GM18520 (cell line): ENCODE measurements at regions not wholly inside any gene's neighbourhood (a gene's known extent, or its start where the extent isn't known, plus 50 kb on each side); places are given as distances from the start of the nearest gene placed in this dataset.
"Not testable (repeated sequence)": the region's sequence is repeated elsewhere in the genome, so short reads cannot be mapped to it uniquely, and the experiment has no call there.

ENCODE experiments used
- ATAC-seq: cut with Tn5 transposase; IDR thresholded peaks from one replicate; pipeline ENCODE4 v1.9.1; 2021; ENCODE audit not compliant: unreplicated experiment

- ATAC-seq = no peak
Measured at GRCh38 chr4:106869551-106869950, 166.6 kb downstream of the DKK2 start.

- ATAC-seq = no peak
Measured at GRCh38 chr4:106868381-106869035, 167.6 kb downstream of the DKK2 start.

GRCh38 chr4:106864231-106864630 lies 171.9 kb downstream of the DKK2 start:
- ATAC-seq = no peak

- no peak for ATAC-seq
Measured at GRCh38 chr4:106854569-106855351, 181.4 kb downstream of the DKK2 start.

GRCh38 chr4:106852426-106852825 lies 183.7 kb downstream of the DKK2 start:
- ATAC-seq = no peak

- no peak for ATAC-seq
Measured at GRCh38 chr4:106851726-106852125, 184.4 kb downstream of the DKK2 start.

- no peak for ATAC-seq
Measured at GRCh38 chr4:106850691-106851090, 185.4 kb downstream of the DKK2 start.

- ATAC-seq = no peak
Measured at GRCh38 chr4:106835919-106836318, 200.2 kb downstream of the DKK2 start.

GRCh38 chr4:106830879-106831278 lies 205.2 kb downstream of the DKK2 start:
- ATAC-seq = no peak

- no peak for ATAC-seq
Measured at GRCh38 chr4:106818764-106819163, 217.3 kb downstream of the DKK2 start.

GRCh38 chr4:106816496-106816895 lies 219.6 kb downstream of the DKK2 start:
- no peak for ATAC-seq

GRCh38 chr4:106810122-106810521 lies 226.0 kb downstream of the DKK2 start:
- ATAC-seq = no peak

- no peak for ATAC-seq
Measured at GRCh38 chr4:106809076-106809475, 227.0 kb downstream of the DKK2 start.

GRCh38 chr4:106806158-106806797 lies 229.8 kb downstream of the DKK2 start:
- ATAC-seq = no peak

GRCh38 chr4:106803083-106803482 lies 233.0 kb downstream of the DKK2 start:
- no peak for ATAC-seq

GRCh38 chr4:106801386-106801785 lies 234.7 kb downstream of the DKK2 start:
- no peak for ATAC-seq

GRCh38 chr4:106796876-106797275 lies 239.2 kb downstream of the DKK2 start:
- no peak for ATAC-seq

- no peak for ATAC-seq
Measured at GRCh38 chr4:106795326-106795725, 240.8 kb downstream of the DKK2 start.

GRCh38 chr4:106793933-106794332 lies 242.2 kb downstream of the DKK2 start:
- no peak for ATAC-seq

GRCh38 chr4:106775636-106776035 lies 260.5 kb downstream of the DKK2 start:
- no peak for ATAC-seq

- not testable (repeated sequence) for ATAC-seq
Measured at GRCh38 chr4:106774055-106774454, 262.1 kb downstream of the DKK2 start.
